T-cell (primary cell): ENCODE measurements at regions not wholly inside any gene's neighbourhood (a gene's known extent, or its start where the extent isn't known, plus 50 kb on each side); places are given as distances from the start of the nearest gene placed in this dataset.
"Not testable (repeated sequence)": the region's sequence is repeated elsewhere in the genome, so short reads cannot be mapped to it uniquely, and the experiment has no call there.

Experiments used
- ATAC-seq, 4 experiments: fragments of 200-7000 bp in 3 of 4; fragments of 150-1000 bp in 1 of 4; cut with Tn5 transposase; replicated peaks in 1 of 4; 1 replicate in 3 of 4; 2 replicates in 1 of 4; pipeline ENCODE4 v1.10.0; 2021; ENCODE audit warnings: moderate library complexity in 3 of 4, mild to moderate bottlenecking in 2 of 4, moderate number of reproducible peaks in 1 of 4
- CTCF ChIA-PET, 2 donors: fragments of 300-600 bp; sonication (Branson Sonifier 250); formaldehyde crosslinking; loops; one replicate each; lab custom pipeline; 2022; ENCODE audit warnings: antibody characterized with exemption in 2 of 2; lab: Charles Lee
- POLR2A ChIA-PET, 2 donors: fragments of 300-600 bp; sonication (Branson Sonifier 250); formaldehyde crosslinking; loops; one replicate each; lab custom pipeline; 2022; ENCODE audit warnings: antibody characterized with exemption in 2 of 2; lab: Charles Lee
- DNase-seq, 35 experiments: peaks; one replicate each; pipeline versions ENCODE4 v3.0.0 to v3.0.0-alpha.2; 2013 to 2023
- H3K27ac ChIP-seq: one replicate; pipeline ENCODE4 v1.5.1; 2013; ENCODE audit warnings: low read length
- H3K27me3 ChIP-seq, 2 experiments: replicated peaks in 1 of 2; 1 replicate in 1 of 2; 2 replicates in 1 of 2; pipeline versions ENCODE4 v1.6.1 to v1.7.0; 2013; ENCODE audit warnings: low read length in 1 of 2, mixed read lengths in 1 of 2; ENCODE audit not compliant: control insufficient read depth in 2 of 2, insufficient read depth in 2 of 2; ENCODE audit errors: extremely low read depth in 1 of 2
- H3K36me3 ChIP-seq, 2 donors: 1 replicate in 1 of 2; 2 replicates in 1 of 2; pipeline versions ENCODE4 v1.6.1 to v1.7.0; 2013; ENCODE audit warnings: low read length in 1 of 2; ENCODE audit not compliant: control insufficient read depth in 2 of 2, insufficient read depth in 1 of 2; ENCODE audit errors: extremely low read depth in 1 of 2
- H3K4me1 ChIP-seq, 2 experiments: 1 replicate in 1 of 2; 2 replicates in 1 of 2; pipeline versions ENCODE4 v1.6.1 to v1.7.0; 2013; ENCODE audit warnings: low read length in 2 of 2, mixed read lengths in 1 of 2; ENCODE audit not compliant: insufficient read depth in 2 of 2, control insufficient read depth in 1 of 2; ENCODE audit errors: extremely low read depth in 1 of 2
- H3K4me3 ChIP-seq, 2 donors: 1 replicate in 1 of 2; 2 replicates in 1 of 2; pipeline versions ENCODE4 v1.5.1 to v1.7.0; 2013; ENCODE audit warnings: mild to moderate bottlenecking in 2 of 2, low read length in 1 of 2, moderate library complexity in 1 of 2; ENCODE audit not compliant: control insufficient read depth in 1 of 2; ENCODE audit errors: extremely low read depth in 1 of 2
- H3K9me3 ChIP-seq: 2 replicates; pipeline ENCODE4 v1.7.0; 2013
- H3K27ac Mint-ChIP-seq, 2 donors: one replicate each; pipeline ENCODE4 v1.8.0; 2020 to 2021; ENCODE audit warnings: mild to moderate bottlenecking in 2 of 2, mixed read lengths in 2 of 2
- H3K27me3 Mint-ChIP-seq, 2 donors: one replicate each; pipeline ENCODE4 v1.8.0; 2021 to 2022; ENCODE audit warnings: mixed read lengths in 2 of 2
- H3K36me3 Mint-ChIP-seq: one replicate; pipeline ENCODE4 v1.8.0; 2021; ENCODE audit warnings: mixed read lengths
- H3K4me1 Mint-ChIP-seq, 3 donors: one replicate each; pipeline ENCODE4 v1.8.0; 2020 to 2022; ENCODE audit warnings: mixed read lengths in 3 of 3, mild to moderate bottlenecking in 1 of 3
- H3K4me3 Mint-ChIP-seq, 3 donors: one replicate each; pipeline ENCODE4 v1.8.0; 2020 to 2022; ENCODE audit warnings: mild to moderate bottlenecking in 3 of 3, mixed read lengths in 3 of 3, moderate library complexity in 3 of 3
- H3K9me3 Mint-ChIP-seq, 3 donors: one replicate each; pipeline ENCODE4 v1.8.0; 2020 to 2022; ENCODE audit warnings: mixed read lengths in 3 of 3
- WGBS: methylation state at CpG from one replicate; pipeline ENCODE4 v1.1.5; 2013; ENCODE audit warnings: missing lambda C conversion rate; ENCODE audit not compliant: insufficient coverage; 5-methylcytosine and 5-hydroxymethylcytosine counted together

GRCh38 chr9:36499174-36499890 lies 73.4 kb upstream of the MELK start:
- H3K4me1 ChIP-seq, result peaks cover 7 to 8% of the 10 kb centered on the region in 2 experiments
- H3K36me3 Mint-ChIP-seq, result no peaks in the 10 kb centered on the region
- H3K9me3 Mint-ChIP-seq, result peaks cover 0 to 7% (median 0%) of the 10 kb centered on the region in 3 donors
- no peak for ATAC-seq
- H3K4me3 Mint-ChIP-seq, result no peak overlapping the region
- no peak overlapping the region for H3K27ac Mint-ChIP-seq
- H3K27me3 ChIP-seq, result no peaks in the 10 kb centered on the region
- no peak overlapping the region for H3K4me3 ChIP-seq
- no peak overlapping the region for H3K27ac ChIP-seq
- peaks cover 23 to 41% (median 34%) of the 10 kb centered on the region in 3 donors for H3K4me1 Mint-ChIP-seq
- H3K9me3 ChIP-seq, result no peaks in the 10 kb centered on the region
- no peaks in the 10 kb centered on the region for H3K36me3 ChIP-seq
- WGBS, result 91% methylated on average over 7 of the region's 8 CpGs
- no peaks in the 10 kb centered on the region for H3K27me3 Mint-ChIP-seq
- ChIA-PET CTCF (no interaction called here), POLR2A (no interaction called here)
- no peak for DNase-seq

GRCh38 chr9:36493564-36493963 lies 79.1 kb upstream of the MELK start:
- WGBS, result 63% methylated on average over 1 of the region's 6 CpGs
- Mint-ChIP-seq H3K27ac (peak overlapping the region; percentile 86 to 91), H3K4me3 (peak overlapping the region; percentile 70 to 84 (median 73)), H3K4me1 (peaks cover 51 to 60% (median 56%) of the 10 kb centered on the region in 3 donors)
- H3K9me3 ChIP-seq, H3K36me3 Mint-ChIP-seq, H3K36me3 ChIP-seq, H3K27me3 ChIP-seq, CTCF ChIA-PET, H3K9me3 Mint-ChIP-seq, H3K27me3 Mint-ChIP-seq: not testable (repeated sequence)
- Histone ChIP-seq H3K27ac (peak overlapping the region; percentile 63), H3K4me1 (peaks cover 23 to 28% of the 10 kb centered on the region in 2 experiments), H3K4me3 (peak overlapping the region in 1 of 2 donors; percentile 32)
- peak in 1 of 4 experiments; percentile 67 for ATAC-seq
- POLR2A ChIA-PET, result interaction anchor here in 1 of 2 donors (0.7 kb wide), 3 partner anchors 10 to 86 kb away, joined by 3 to 7 read pairs (median 3); no protein-coding TSS in a partner anchor
- DNase-seq, result peak in 30 of 35 experiments; percentile 6 to 76 (median 27)

DNA sequence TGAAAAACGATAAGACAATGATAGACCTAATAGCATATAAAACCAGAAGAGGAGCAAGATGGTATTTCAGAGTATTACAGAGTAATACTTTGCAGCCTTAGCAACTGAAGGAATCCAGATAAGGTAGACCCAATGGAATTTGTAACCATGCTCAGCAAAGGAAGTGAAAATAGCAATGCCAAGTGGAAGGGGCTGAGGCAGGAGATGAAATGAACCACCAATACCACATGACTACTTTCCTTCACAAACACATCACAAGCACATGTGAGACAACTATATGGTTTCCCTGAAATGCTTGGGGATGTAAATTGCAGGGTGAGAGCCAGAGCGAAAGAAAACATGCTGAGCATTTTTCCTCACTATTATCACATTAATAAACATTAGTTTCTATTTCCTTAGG lies 79.8 kb upstream of the MELK start:
- ChIA-PET POLR2A (interaction anchor here (0.6 to 0.7 kb wide), 2 partner anchors 11 to 506 kb away, joined by 7 to 11 read pairs; no protein-coding TSS in a partner anchor), CTCF (no interaction called here)
- H3K27ac ChIP-seq, result peak overlapping the region; percentile 63
- Mint-ChIP-seq H3K4me1 (peaks cover 57 to 67% (median 63%) of the 10 kb centered on the region in 3 donors), H3K36me3 (no peaks in the 10 kb centered on the region), H3K27me3 (no peaks in the 10 kb centered on the region), H3K4me3 (peak overlapping the region; percentile 68 to 84 (median 71)), H3K27ac (peak overlapping the region; percentile 80 to 86), H3K9me3 (peaks cover 0 to 7% (median 0%) of the 10 kb centered on the region in 3 donors)
- WGBS, result no CpG with 5 or more reads among the region's 2 CpGs
- H3K36me3 ChIP-seq, result no peaks in the 10 kb centered on the region
- peaks cover 28 to 35% of the 10 kb centered on the region in 2 experiments for H3K4me1 ChIP-seq
- H3K4me3 ChIP-seq, result no peak overlapping the region
- peak in 14 of 35 experiments; percentile 10 to 69 (median 22) for DNase-seq
- peak; percentile 59 to 82 (median 77) for ATAC-seq
- H3K9me3 ChIP-seq, result no peaks in the 10 kb centered on the region
- no peaks in the 10 kb centered on the region for H3K27me3 ChIP-seq

GRCh38 chr9:36489453-36489852 lies 83.2 kb upstream of the MELK start:
- no peak for DNase-seq
- H3K4me1 ChIP-seq, result peaks cover 33 to 50% of the 10 kb centered on the region in 2 experiments
- no peaks in the 10 kb centered on the region for H3K27me3 ChIP-seq
- Mint-ChIP-seq H3K4me1 (peaks cover 65 to 72% (median 71%) of the 10 kb centered on the region in 3 donors), H3K4me3 (peak overlapping the region; percentile 35 to 93 (median 37)), H3K9me3 (no peaks in the 10 kb centered on the region), H3K27ac (peak overlapping the region; percentile 100), H3K36me3 (no peaks in the 10 kb centered on the region), H3K27me3 (no peaks in the 10 kb centered on the region)
- H3K9me3 ChIP-seq, result no peaks in the 10 kb centered on the region
- H3K36me3 ChIP-seq, result no peaks in the 10 kb centered on the region
- no peak overlapping the region for H3K4me3 ChIP-seq
- ChIA-PET CTCF (interaction anchor here in 1 of 2 donors (2.0 kb wide), 1 partner anchor 82 kb away, joined by 10 read pairs; no protein-coding TSS in a partner anchor), POLR2A (interaction anchor here in 1 of 2 donors (0.8 kb wide), 1 partner anchor 42 kb away, joined by 3 read pairs; no protein-coding TSS in a partner anchor)
- H3K27ac ChIP-seq, result peak overlapping the region; percentile 96
- WGBS, result 94% methylated on average over 6 of the region's 8 CpGs
- no peak for ATAC-seq

GRCh38 chr9:36488389-36488756 lies 84.3 kb upstream of the MELK start:
- no peaks in the 10 kb centered on the region for H3K36me3 Mint-ChIP-seq
- peak overlapping the region; percentile 96 for H3K27ac ChIP-seq
- H3K4me3 Mint-ChIP-seq, result peak overlapping the region; percentile 93 to 97 (median 95)
- peak overlapping the region; percentile 100 for H3K27ac Mint-ChIP-seq
- H3K4me1 ChIP-seq, result peaks cover 29 to 47% of the 10 kb centered on the region in 2 experiments
- no peaks in the 10 kb centered on the region for H3K27me3 Mint-ChIP-seq
- H3K9me3 Mint-ChIP-seq, result no peaks in the 10 kb centered on the region
- ChIA-PET CTCF (interaction anchor here in 1 of 2 donors (0.7 to 2.1 kb wide), 4 partner anchors 9 to 81 kb away, joined by 3 to 10 read pairs (median 6); no protein-coding TSS in a partner anchor), POLR2A (interaction anchor here (0.6 to 1.7 kb wide), 4 partner anchors 9 to 51 kb away, joined by 3 to 4 read pairs (median 3); no protein-coding TSS in a partner anchor)
- H3K4me3 ChIP-seq, result peak overlapping the region; percentile 54 to 70
- H3K27me3 ChIP-seq, result no peaks in the 10 kb centered on the region
- H3K36me3 ChIP-seq, result no peaks in the 10 kb centered on the region
- no peaks in the 10 kb centered on the region for H3K9me3 ChIP-seq
- peaks cover 66 to 72% (median 71%) of the 10 kb centered on the region in 3 donors for H3K4me1 Mint-ChIP-seq
- DNase-seq (no peak), ATAC-seq (no peak)
- WGBS, result no CpG with 5 or more reads among the region's 5 CpGs
